ENCODE measurements at regions not wholly inside any gene's neighbourhood (a gene's known extent, or its start where the extent isn't known, plus 50 kb on each side); places are given as distances from the start of the nearest gene placed in this dataset.

DNA sequence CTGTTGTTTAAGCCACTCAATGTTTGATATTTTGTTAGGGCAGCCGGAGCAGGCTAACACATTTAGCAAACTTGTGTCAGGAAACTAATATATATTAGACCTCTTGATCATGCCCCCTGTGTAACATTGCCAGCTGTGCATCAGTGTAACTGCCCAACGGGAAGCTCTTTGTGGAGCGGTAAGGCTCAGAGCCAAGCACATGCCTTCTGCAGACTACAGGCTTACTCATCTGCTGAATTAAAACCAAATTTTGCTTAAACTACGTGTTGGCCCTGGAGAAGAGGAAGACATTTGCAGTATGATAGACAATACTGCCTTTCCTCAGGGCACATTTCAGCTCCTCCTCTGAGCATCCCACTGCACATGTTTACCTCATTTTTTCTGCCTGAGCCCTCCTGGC, 50.5 kb upstream of the KCNMB2 start:
- no peaks in the 10 kb centered on the region for H3K27me3 ChIP-seq

More for the DNA sequence above, 50.5 kb upstream of the KCNMB2 start:
- ATAC-seq (no peak), DNase-seq (no peak)
- intact Hi-C loops (cut with DNase I): no loop called here
- 42% methylated on average over 3 of the region's 4 CpGs for WGBS (ENCODE audit: insufficient coverage, low coverage, low lambda C conversion rate, missing lambda C conversion rate)
- no peak overlapping the region for H3K4me3 ChIP-seq
- no peaks in the 10 kb centered on the region for H3K36me3 ChIP-seq
- H3K9me3 ChIP-seq: no peaks in the 10 kb centered on the region
- H3K27ac ChIP-seq: no peak overlapping the region
- no peak for TF ChIP-seq CTCF (IDR thresholded peaks at IDR 0.05)
- TF ChIP-seq POLR2A (IDR thresholded peaks at IDR 0.05): no peak
- H3K4me1 ChIP-seq: no peaks in the 10 kb centered on the region

Small RNA genes in the stretch of these regions (small RNA-seq; reads per million reads assigned to genes)
- 0 reads per million in 2 experiments for gene RF00425
- gene RN7SKP52: 0 to 0.10 reads per million in 2 experiments
- 0 reads per million in 2 experiments for gene RNA5SP148
- 0 reads per million in 2 experiments for gene RNU6-1120P
